Left ventricle myocardium inferior (tissue), 1 donor: ENCODE measurements at regions not wholly inside any gene's neighbourhood (a gene's known extent, or its start where the extent isn't known, plus 50 kb on each side); places are given as distances from the start of the nearest gene placed in this dataset.

ENCODE experiments used
- DNase-seq: peaks from one replicate; pipeline ENCODE4 v3.0.0-alpha.2; 2020
- H3K27ac ChIP-seq: fragments of 200-600 bp; replicated peaks from 2 replicates; pipeline ENCODE4 v1.8.0; 2021
- H3K27me3 ChIP-seq: fragments of 200-600 bp; 2 replicates; pipeline ENCODE4 v1.8.0; 2021; ENCODE audit warnings: low read depth
- H3K36me3 ChIP-seq: fragments of 200-600 bp; 2 replicates; pipeline ENCODE4 v1.8.0; 2021
- H3K4me1 ChIP-seq: fragments of 200-600 bp; 2 replicates; pipeline ENCODE4 v1.8.0; 2021
- H3K4me3 ChIP-seq: fragments of 200-600 bp; 2 replicates; pipeline ENCODE4 v1.8.0; 2021; ENCODE audit warnings: mild to moderate bottlenecking, moderate library complexity
- H3K9me3 ChIP-seq: fragments of 200-600 bp; replicated peaks from 2 replicates; pipeline ENCODE4 v1.8.0; 2021
- intact Hi-C: fragments of 100-400 bp; cut with micrococcal nuclease; formaldehyde crosslinking; loops from one replicate; pipeline ENCODE4 v1.11.0; 2022
- TF ChIP-seq, protein P1 (sequence below): fragments of 200-600 bp; IDR thresholded peaks from 2 replicates; pipeline ENCODE4 v1.8.0; 2021; ENCODE audit warnings: antibody characterized with exemption, mild to moderate bottlenecking, borderline replicate concordance
- donor health status: DM: no; HTN: yes; CAD: no; lungs with severe emphysema.

DNA sequence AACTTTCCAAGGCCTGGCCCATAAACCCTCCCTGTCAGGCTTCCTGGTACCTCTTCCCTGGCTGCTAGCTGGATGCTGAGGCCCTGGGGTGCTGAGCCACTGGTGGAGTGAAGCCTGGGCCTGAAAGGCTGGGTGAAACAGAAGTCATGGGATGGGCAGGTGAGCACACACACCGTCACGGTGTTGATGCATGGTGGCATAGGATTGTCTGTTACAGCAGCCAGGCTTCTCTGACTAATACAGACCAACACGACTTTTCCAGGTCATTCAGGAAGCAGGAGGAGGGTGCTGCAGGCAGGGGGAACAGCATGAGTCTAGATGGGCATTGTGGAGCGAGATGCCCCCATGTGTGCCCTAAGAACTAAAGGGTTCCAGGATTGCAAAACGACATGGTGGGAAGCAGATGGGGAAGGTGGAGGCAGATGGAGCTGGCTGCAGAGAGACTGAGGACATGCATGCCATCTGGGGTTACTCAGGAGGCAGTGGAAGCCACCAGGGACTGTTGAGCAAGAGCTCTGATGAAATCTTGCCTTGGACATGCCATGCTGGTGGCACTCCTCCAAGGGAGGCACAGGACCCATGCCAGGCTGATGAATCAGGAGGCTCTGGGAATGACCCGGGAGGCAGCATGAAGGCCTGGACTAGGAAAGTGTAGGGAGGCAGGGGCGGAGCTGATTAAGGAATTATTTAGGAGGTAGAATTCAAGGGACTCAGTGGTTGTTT, 480.9 kb downstream of the TSN start:
- no peaks in the 10 kb centered on the region for H3K36me3 ChIP-seq
- TF ChIP-seq, protein P1, sequence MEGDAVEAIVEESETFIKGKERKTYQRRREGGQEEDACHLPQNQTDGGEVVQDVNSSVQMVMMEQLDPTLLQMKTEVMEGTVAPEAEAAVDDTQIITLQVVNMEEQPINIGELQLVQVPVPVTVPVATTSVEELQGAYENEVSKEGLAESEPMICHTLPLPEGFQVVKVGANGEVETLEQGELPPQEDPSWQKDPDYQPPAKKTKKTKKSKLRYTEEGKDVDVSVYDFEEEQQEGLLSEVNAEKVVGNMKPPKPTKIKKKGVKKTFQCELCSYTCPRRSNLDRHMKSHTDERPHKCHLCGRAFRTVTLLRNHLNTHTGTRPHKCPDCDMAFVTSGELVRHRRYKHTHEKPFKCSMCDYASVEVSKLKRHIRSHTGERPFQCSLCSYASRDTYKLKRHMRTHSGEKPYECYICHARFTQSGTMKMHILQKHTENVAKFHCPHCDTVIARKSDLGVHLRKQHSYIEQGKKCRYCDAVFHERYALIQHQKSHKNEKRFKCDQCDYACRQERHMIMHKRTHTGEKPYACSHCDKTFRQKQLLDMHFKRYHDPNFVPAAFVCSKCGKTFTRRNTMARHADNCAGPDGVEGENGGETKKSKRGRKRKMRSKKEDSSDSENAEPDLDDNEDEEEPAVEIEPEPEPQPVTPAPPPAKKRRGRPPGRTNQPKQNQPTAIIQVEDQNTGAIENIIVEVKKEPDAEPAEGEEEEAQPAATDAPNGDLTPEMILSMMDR = no peak
- DNase-seq = no peak
- H3K27ac ChIP-seq = no peak overlapping the region
- no peak overlapping the region for H3K4me3 ChIP-seq
- H3K4me1 ChIP-seq = no peaks in the 10 kb centered on the region
- no peaks in the 10 kb centered on the region for H3K9me3 ChIP-seq
- intact Hi-C loops = no loop called here
- peaks cover 25% of the 10 kb centered on the region for H3K27me3 ChIP-seq

GRCh38 chr2:122236925-122237324, 481.5 kb downstream of the TSN start:
- Histone ChIP-seq H3K27me3 (peaks cover 32% of the 10 kb centered on the region), H3K36me3 (no peaks in the 10 kb centered on the region), H3K27ac (no peak overlapping the region), H3K4me1 (no peaks in the 10 kb centered on the region), H3K4me3 (no peak overlapping the region), H3K9me3 (no peaks in the 10 kb centered on the region)
- intact Hi-C loops = no loop called here
- no peak for DNase-seq
- TF ChIP-seq, protein P1 = no peak

GRCh38 chr2:122237450-122237849, 482.0 kb downstream of the TSN start:
- peaks cover 37% of the 10 kb centered on the region for H3K27me3 ChIP-seq
- H3K4me1 ChIP-seq = no peaks in the 10 kb centered on the region
- intact Hi-C loops = no loop called here
- H3K9me3 ChIP-seq = no peaks in the 10 kb centered on the region
- H3K4me3 ChIP-seq = no peak overlapping the region
- no peak for DNase-seq
- TF ChIP-seq, protein P1 = no peak
- no peak overlapping the region for H3K27ac ChIP-seq
- no peaks in the 10 kb centered on the region for H3K36me3 ChIP-seq

DNA sequence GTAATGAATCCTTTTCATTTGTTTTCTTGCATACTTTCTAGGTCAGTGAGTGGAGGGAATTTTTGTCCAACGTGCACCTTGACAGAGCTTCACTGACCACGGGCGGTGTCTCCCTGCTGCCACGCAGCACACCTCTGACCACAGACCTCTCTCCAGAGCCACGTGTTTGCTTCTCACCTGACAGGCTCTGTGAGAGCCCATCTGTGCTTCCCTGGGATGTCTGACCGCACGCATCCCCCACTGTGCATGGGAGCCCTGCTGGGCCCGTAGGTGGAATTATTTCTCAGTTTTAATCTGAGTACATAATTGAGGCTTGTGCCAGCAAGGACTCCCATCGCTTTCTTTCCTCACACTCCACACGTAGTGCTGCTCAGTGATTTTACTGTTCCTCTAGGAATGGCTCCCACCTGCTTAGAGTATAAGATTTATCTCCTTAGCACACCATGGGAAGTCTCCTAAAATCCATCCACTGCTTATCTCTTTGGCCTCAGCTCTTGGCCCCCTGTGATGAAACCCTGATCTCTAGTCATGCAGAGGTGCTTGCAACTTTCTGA, 482.6 kb downstream of the TSN start:
- intact Hi-C loops = no loop called here
- TF ChIP-seq, protein P1 = no peak

DNA sequence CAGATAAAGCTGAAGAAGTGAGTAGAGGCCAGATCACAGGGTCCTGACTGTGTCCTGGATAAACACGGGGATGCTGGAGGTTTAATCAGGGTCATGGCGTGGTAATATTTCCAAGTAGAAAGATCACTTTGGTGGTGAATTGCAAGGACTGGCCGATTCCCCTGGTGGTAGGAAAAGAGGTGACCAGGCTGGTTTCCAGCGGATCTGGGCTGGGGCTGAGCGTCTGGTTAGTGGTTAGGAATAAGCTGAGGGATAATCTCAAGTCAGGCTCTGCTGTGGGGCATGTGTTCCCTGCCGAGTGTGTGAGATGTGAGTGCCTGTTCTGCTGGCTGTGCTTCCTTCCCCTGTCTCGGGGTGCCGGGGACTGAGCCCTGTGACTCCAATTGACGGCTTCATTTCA, 484.0 kb downstream of the TSN start:
- Histone ChIP-seq H3K27me3 (peaks cover 38% of the 10 kb centered on the region), H3K4me3 (no peak overlapping the region), H3K36me3 (no peaks in the 10 kb centered on the region), H3K9me3 (no peaks in the 10 kb centered on the region), H3K27ac (no peak overlapping the region), H3K4me1 (no peaks in the 10 kb centered on the region)
- TF ChIP-seq, protein P1 = no peak
- intact Hi-C loops = no loop called here
- DNase-seq = no peak

More for the DNA sequence above, 482.6 kb downstream of the TSN start:
- no peaks in the 10 kb centered on the region for H3K36me3 ChIP-seq
- H3K27ac ChIP-seq = no peak overlapping the region
- no peak overlapping the region for H3K4me3 ChIP-seq
- H3K4me1 ChIP-seq = no peaks in the 10 kb centered on the region
- no peaks in the 10 kb centered on the region for H3K9me3 ChIP-seq
- DNase-seq = no peak
- H3K27me3 ChIP-seq = peaks cover 38% of the 10 kb centered on the region
